ENCODE measurements at regions not wholly inside any gene's neighbourhood (a gene's known extent, or its start where the extent isn't known, plus 50 kb on each side); places are given as distances from the start of the nearest gene placed in this dataset.
A peak's percentile ranks its signal among the peaks of the same experiment; 100 is the strongest.
"Not testable (repeated sequence)": the region's sequence is repeated elsewhere in the genome, so short reads cannot be mapped to it uniquely, and the experiment has no call there.

- not testable (repeated sequence) for H3K4me1 ChIP-seq (ENCODE audit: control insufficient read depth, insufficient read depth, low read length); H3K36me3 ChIP-seq (ENCODE audit: control insufficient read depth, insufficient read depth, low read length, severe bottlenecking); H3K9ac ChIP-seq (ENCODE audit: low read length); DNase-seq (ENCODE audit: low read depth); H3K27me3 ChIP-seq (replicated peaks; ENCODE audit: control insufficient read depth, insufficient read depth, low read length); H3K4me3 ChIP-seq (ENCODE audit: low read length); H3K9me3 ChIP-seq (ENCODE audit: control insufficient read depth, low read length)
Observed at GRCh38 chr18:60062831-60063230, 163.0 kb downstream of the PMAIP1 start.

- no peaks in the 10 kb centered on the region for H3K4me1 ChIP-seq (ENCODE audit: control insufficient read depth, insufficient read depth, low read length)
- no peaks in the 10 kb centered on the region for H3K9me3 ChIP-seq (ENCODE audit: control insufficient read depth, low read length)
- H3K4me3 ChIP-seq (ENCODE audit: low read length): no peak overlapping the region
- no peak overlapping the region for H3K9ac ChIP-seq (ENCODE audit: low read length)
- H3K36me3 ChIP-seq (ENCODE audit: control insufficient read depth, insufficient read depth, low read length, severe bottlenecking): no peaks in the 10 kb centered on the region
- H3K27me3 ChIP-seq (replicated peaks; ENCODE audit: control insufficient read depth, insufficient read depth, low read length): no peaks in the 10 kb centered on the region
- DNase-seq (ENCODE audit: low read depth): no peak
Observed at GRCh38 chr18:60062396-60062795, 162.6 kb downstream of the PMAIP1 start.

DNA sequence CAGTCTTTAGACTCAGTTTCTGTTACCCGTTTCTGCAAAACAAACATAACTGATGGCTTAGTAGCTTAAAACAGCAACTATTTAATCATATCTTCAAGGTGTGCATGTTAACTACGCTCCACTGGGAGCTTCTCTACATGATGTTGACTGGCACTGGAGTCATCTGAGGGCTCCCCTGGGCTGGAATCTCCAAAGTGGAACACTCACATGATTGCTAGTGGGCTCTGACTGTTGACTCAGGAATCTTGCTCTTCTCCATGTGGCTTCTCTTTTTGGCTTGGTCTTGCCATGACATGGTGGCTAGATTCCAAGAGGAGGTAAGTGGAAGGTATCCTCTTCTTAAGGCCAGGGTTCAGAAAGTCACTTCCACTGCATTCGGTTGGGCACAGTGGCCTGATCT is 160.8 kb downstream of the PMAIP1 start:
- H3K4me1 ChIP-seq (ENCODE audit: control insufficient read depth, insufficient read depth, low read length): no peaks in the 10 kb centered on the region
- H3K4me3 ChIP-seq (ENCODE audit: low read length): no peak overlapping the region
- no peak for DNase-seq (ENCODE audit: low read depth)
- H3K9me3 ChIP-seq (ENCODE audit: control insufficient read depth, low read length): no peaks in the 10 kb centered on the region
- no peaks in the 10 kb centered on the region for H3K36me3 ChIP-seq (ENCODE audit: control insufficient read depth, insufficient read depth, low read length, severe bottlenecking)
- H3K27me3 ChIP-seq (replicated peaks; ENCODE audit: control insufficient read depth, insufficient read depth, low read length): no peaks in the 10 kb centered on the region
- no peak overlapping the region for H3K9ac ChIP-seq (ENCODE audit: low read length)

DNA sequence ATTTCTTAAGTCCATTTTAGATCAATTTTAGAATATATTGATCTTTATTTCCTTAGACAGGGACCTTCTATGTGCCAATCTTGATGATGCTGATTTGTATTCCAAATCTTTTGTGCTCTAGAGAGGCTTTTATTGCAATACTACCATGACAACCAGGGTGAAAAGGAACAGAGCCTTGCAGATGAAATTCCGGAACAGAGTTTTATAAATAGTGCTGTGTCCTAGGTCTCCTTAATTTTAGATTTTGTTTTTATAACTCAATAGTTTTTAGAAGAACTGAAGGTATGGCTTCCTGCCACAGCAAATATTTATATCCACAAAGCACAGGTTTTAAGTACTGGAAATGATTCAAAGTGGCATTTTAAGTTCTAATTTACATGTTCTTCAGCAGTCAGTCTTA is 160.2 kb downstream of the PMAIP1 start:
- Histone ChIP-seq H3K36me3 (ENCODE audit: control insufficient read depth, insufficient read depth, low read length, severe bottlenecking) (no peaks in the 10 kb centered on the region), H3K9me3 (ENCODE audit: control insufficient read depth, low read length) (no peaks in the 10 kb centered on the region), H3K4me1 (ENCODE audit: control insufficient read depth, insufficient read depth, low read length) (no peaks in the 10 kb centered on the region), H3K27me3 (replicated peaks; ENCODE audit: control insufficient read depth, insufficient read depth, low read length) (no peaks in the 10 kb centered on the region), H3K9ac (ENCODE audit: low read length) (no peak overlapping the region), H3K4me3 (ENCODE audit: low read length) (no peak overlapping the region)
- DNase-seq (ENCODE audit: low read depth): peak; percentile 13

- Histone ChIP-seq H3K4me1 (ENCODE audit: control insufficient read depth, insufficient read depth, low read length) (no peaks in the 10 kb centered on the region), H3K9ac (ENCODE audit: low read length) (no peak overlapping the region), H3K36me3 (ENCODE audit: control insufficient read depth, insufficient read depth, low read length, severe bottlenecking) (no peaks in the 10 kb centered on the region), H3K9me3 (ENCODE audit: control insufficient read depth, low read length) (no peaks in the 10 kb centered on the region), H3K27me3 (replicated peaks; ENCODE audit: control insufficient read depth, insufficient read depth, low read length) (no peaks in the 10 kb centered on the region), H3K4me3 (ENCODE audit: low read length) (no peak overlapping the region)
- no peak for DNase-seq (ENCODE audit: low read depth)
Observed at GRCh38 chr18:60059216-60059615, 159.4 kb downstream of the PMAIP1 start.

DNA sequence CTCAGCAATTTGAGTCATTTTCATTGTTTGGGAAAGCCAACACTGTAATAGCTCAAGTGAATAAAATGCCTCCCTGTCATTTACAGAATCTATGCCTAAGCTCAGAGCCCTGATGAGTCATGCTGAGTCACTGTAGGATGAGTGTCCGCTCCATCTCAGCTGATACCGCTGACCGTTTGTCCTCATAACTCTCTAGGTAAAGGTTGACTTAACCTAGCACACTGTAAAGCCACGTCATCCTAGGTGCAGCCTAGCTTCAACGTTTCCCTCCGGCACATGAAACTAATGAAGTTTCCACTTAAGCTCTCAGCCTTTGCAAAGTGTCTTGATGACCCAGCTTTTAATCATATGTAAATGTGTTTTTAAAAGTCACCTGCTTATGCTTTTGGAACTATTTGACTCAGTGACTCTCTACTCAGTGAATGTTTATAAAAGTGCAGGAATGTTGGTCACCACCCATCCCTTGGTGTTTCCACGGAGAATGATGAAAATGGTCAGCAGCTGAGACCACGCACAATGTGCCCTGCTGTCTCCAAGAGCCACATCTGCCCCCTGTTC is 154.0 kb downstream of the PMAIP1 start:
- DNase-seq (ENCODE audit: low read depth): peak; percentile 91
- H3K4me3 ChIP-seq (ENCODE audit: low read length): no peak overlapping the region

GRCh38 chr18:60050821-60051220 is 151.0 kb downstream of the PMAIP1 start:
- no peaks in the 10 kb centered on the region for H3K27me3 ChIP-seq (replicated peaks; ENCODE audit: control insufficient read depth, insufficient read depth, low read length)
- no peaks in the 10 kb centered on the region for H3K36me3 ChIP-seq (ENCODE audit: control insufficient read depth, insufficient read depth, low read length, severe bottlenecking)
- no peaks in the 10 kb centered on the region for H3K9me3 ChIP-seq (ENCODE audit: control insufficient read depth, low read length)
- no peak overlapping the region for H3K4me3 ChIP-seq (ENCODE audit: low read length)
- peaks cover 15% of the 10 kb centered on the region for H3K4me1 ChIP-seq (ENCODE audit: control insufficient read depth, insufficient read depth, low read length)
- DNase-seq (ENCODE audit: low read depth): no peak
- H3K9ac ChIP-seq (ENCODE audit: low read length): no peak overlapping the region

More for the DNA sequence above, 154.0 kb downstream of the PMAIP1 start:
- Histone ChIP-seq H3K9me3 (ENCODE audit: control insufficient read depth, low read length) (no peaks in the 10 kb centered on the region), H3K9ac (ENCODE audit: low read length) (no peak overlapping the region), H3K4me1 (ENCODE audit: control insufficient read depth, insufficient read depth, low read length) (peaks cover 8% of the 10 kb centered on the region), H3K36me3 (ENCODE audit: control insufficient read depth, insufficient read depth, low read length, severe bottlenecking) (no peaks in the 10 kb centered on the region), H3K27me3 (replicated peaks; ENCODE audit: control insufficient read depth, insufficient read depth, low read length) (no peaks in the 10 kb centered on the region)

DNA sequence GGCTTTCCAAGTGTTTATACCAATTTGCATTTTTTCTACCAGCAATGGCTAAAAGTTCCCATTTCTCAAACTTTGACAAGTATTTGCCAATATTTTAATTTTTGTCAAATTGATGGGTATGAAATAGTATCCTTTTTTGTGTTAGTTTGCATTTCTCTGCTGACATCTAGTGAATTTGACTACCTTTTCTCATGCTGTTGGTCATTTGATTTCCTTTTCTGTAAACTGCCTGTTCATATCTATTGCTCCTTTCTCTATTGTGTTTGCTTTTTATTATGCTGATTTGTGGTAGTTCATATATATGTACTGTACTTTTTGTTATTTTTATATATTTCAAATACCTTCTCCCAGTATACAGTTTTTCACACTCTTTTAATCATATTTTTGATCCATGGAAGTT is 149.4 kb downstream of the PMAIP1 start:
- Histone ChIP-seq H3K4me1 (ENCODE audit: control insufficient read depth, insufficient read depth, low read length) (peaks cover 22% of the 10 kb centered on the region), H3K27me3 (replicated peaks; ENCODE audit: control insufficient read depth, insufficient read depth, low read length) (no peaks in the 10 kb centered on the region), H3K36me3 (ENCODE audit: control insufficient read depth, insufficient read depth, low read length, severe bottlenecking) (no peaks in the 10 kb centered on the region), H3K9me3 (ENCODE audit: control insufficient read depth, low read length) (no peaks in the 10 kb centered on the region), H3K9ac (ENCODE audit: low read length) (no peak overlapping the region), H3K4me3 (ENCODE audit: low read length) (no peak overlapping the region)
- no peak for DNase-seq (ENCODE audit: low read depth)

DNA sequence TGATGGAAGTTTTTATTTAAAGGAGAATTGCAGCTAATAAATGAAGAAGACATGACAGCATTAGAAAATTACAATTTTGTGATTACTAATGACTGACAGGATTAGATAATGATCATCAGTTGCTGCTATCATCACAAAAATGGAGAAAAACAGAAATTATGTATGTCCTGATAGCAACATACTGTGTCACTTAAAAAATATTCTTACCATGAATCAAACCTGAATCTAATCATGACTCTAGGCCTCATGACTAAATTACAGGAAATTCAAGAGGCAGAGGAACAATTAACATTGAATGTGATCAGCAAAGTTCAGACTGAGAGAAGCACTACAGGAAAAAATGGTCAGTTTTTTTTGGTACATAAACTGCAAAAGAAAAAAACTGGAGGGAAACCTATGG is 147.8 kb downstream of the PMAIP1 start:
- Histone ChIP-seq H3K4me3 (ENCODE audit: low read length) (no peak overlapping the region), H3K9me3 (ENCODE audit: control insufficient read depth, low read length) (no peaks in the 10 kb centered on the region), H3K9ac (ENCODE audit: low read length) (no peak overlapping the region), H3K36me3 (ENCODE audit: control insufficient read depth, insufficient read depth, low read length, severe bottlenecking) (no peaks in the 10 kb centered on the region), H3K27me3 (replicated peaks; ENCODE audit: control insufficient read depth, insufficient read depth, low read length) (no peaks in the 10 kb centered on the region), H3K4me1 (ENCODE audit: control insufficient read depth, insufficient read depth, low read length) (peaks cover 17% of the 10 kb centered on the region)
- DNase-seq (ENCODE audit: low read depth): peak; percentile 16

- DNase-seq (ENCODE audit: low read depth): peak; percentile 74
- Histone ChIP-seq H3K36me3 (ENCODE audit: control insufficient read depth, insufficient read depth, low read length, severe bottlenecking) (no peaks in the 10 kb centered on the region), H3K27me3 (replicated peaks; ENCODE audit: control insufficient read depth, insufficient read depth, low read length) (no peaks in the 10 kb centered on the region), H3K4me3 (ENCODE audit: low read length) (no peak overlapping the region), H3K9me3 (ENCODE audit: control insufficient read depth, low read length) (no peaks in the 10 kb centered on the region), H3K9ac (ENCODE audit: low read length) (no peak overlapping the region), H3K4me1 (ENCODE audit: control insufficient read depth, insufficient read depth, low read length) (peaks cover 17% of the 10 kb centered on the region)
Observed at GRCh38 chr18:60044290-60045006, 144.7 kb downstream of the PMAIP1 start.

DNA sequence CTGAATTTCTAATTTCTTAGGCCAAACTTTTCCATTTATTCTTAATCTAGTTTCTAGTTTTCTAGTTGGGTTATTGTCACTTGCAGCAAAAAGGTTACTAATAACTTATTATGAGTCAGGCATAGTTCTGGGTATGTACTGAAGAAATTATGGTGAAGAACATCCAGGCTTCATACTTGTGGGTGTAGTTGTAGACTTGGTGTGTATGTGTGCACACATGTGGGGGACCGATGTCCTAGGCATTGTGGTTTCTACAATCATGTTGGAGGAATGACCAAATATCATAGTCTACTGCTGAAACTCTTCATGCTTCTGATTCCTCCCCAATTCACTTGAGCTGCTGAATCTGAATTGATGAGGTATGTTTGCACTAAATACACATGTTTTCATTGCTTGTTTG is 141.2 kb downstream of the PMAIP1 start:
- peaks cover 10% of the 10 kb centered on the region for H3K4me1 ChIP-seq (ENCODE audit: control insufficient read depth, insufficient read depth, low read length)
- no peaks in the 10 kb centered on the region for H3K36me3 ChIP-seq (ENCODE audit: control insufficient read depth, insufficient read depth, low read length, severe bottlenecking)
- no peak overlapping the region for H3K9ac ChIP-seq (ENCODE audit: low read length)
- no peak overlapping the region for H3K4me3 ChIP-seq (ENCODE audit: low read length)
- no peaks in the 10 kb centered on the region for H3K27me3 ChIP-seq (replicated peaks; ENCODE audit: control insufficient read depth, insufficient read depth, low read length)
- DNase-seq (ENCODE audit: low read depth): no peak
- no peaks in the 10 kb centered on the region for H3K9me3 ChIP-seq (ENCODE audit: control insufficient read depth, low read length)

DNA sequence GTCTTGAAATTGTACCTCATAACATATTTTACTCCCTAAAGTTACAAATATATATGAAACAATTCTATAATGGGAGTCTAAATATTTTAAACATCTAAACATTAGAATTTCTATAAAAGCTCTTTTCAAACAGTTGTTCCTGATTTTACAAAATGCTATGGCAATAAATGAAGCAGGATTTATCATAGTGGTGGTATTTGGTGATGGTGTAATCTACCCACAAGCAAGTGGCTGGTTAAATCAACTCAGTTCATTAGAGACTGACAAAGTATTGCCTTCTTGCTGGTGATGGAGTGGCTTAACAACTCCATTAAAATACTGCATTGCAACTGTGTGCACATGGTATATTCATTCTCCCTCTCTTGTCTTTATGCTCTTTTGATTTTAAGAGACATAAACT is 138.9 kb downstream of the PMAIP1 start:
- Histone ChIP-seq H3K27me3 (replicated peaks; ENCODE audit: control insufficient read depth, insufficient read depth, low read length) (no peaks in the 10 kb centered on the region), H3K36me3 (ENCODE audit: control insufficient read depth, insufficient read depth, low read length, severe bottlenecking) (no peaks in the 10 kb centered on the region), H3K9me3 (ENCODE audit: control insufficient read depth, low read length) (no peaks in the 10 kb centered on the region), H3K4me3 (ENCODE audit: low read length) (no peak overlapping the region), H3K4me1 (ENCODE audit: control insufficient read depth, insufficient read depth, low read length) (no peaks in the 10 kb centered on the region), H3K9ac (ENCODE audit: low read length) (no peak overlapping the region)
- DNase-seq (ENCODE audit: low read depth): no peak

All from adipocyte (in vitro differentiated cells).